PC-3 (cell line): ENCODE measurements at regions not wholly inside any gene's neighbourhood (a gene's known extent, or its start where the extent isn't known, plus 50 kb on each side); places are given as distances from the start of the nearest gene placed in this dataset.

Source experiments
- CTCF ChIP-seq: fragments of 300-600 bp; sonication (generic); conservative IDR thresholded peaks from 2 replicates; pipeline ENCODE4 v1.5.1; 2017; ENCODE audit warnings: antibody characterized with exemption, low read depth, mild to moderate bottlenecking, low read length
- EZH2 ChIP-seq: fragments of 300-600 bp; sonication (generic); IDR thresholded peaks from one replicate; pipeline ENCODE4 v1.6.1; 2017; ENCODE audit warnings: antibody characterized with exemption, mild to moderate bottlenecking, low read length; ENCODE audit not compliant: unreplicated experiment

GRCh38 chr7:10706875-10707493 is 266.7 kb upstream of the PHF14 start:
- no peak for TF ChIP-seq CTCF
- no peak for TF ChIP-seq EZH2
